Gastroesophageal sphincter (tissue), 4 donors: ENCODE measurements at regions not wholly inside any gene's neighbourhood (a gene's known extent, or its start where the extent isn't known, plus 50 kb on each side); places are given as distances from the start of the nearest gene placed in this dataset.

Experiments used
- ATAC-seq: fragments of 150-250 bp; one replicate; pipeline ENCODE4 v1.9.1; 2016; ENCODE audit warnings: mild to moderate bottlenecking, moderate library complexity
- H3K27ac ChIP-seq, 4 donors: fragments of 200-600 bp; sonication (generic) in 3 of 4; 1 replicate in 3 of 4; 2 replicates in 1 of 4; pipeline ENCODE4 v1.5.1; 2016 to 2019
- H3K27me3 ChIP-seq: fragments of 200-600 bp; sonication (generic); one replicate; pipeline ENCODE4 v1.5.1; 2019
- H3K36me3 ChIP-seq, 2 donors: fragments of 200-600 bp; sonication (generic); one replicate each; pipeline ENCODE4 v1.5.1; 2019; ENCODE audit warnings: control low read depth in 1 of 2
- H3K4me1 ChIP-seq, 3 donors: fragments of 200-600 bp; sonication (generic); 1 replicate in 2 of 3; 2 replicates in 1 of 3; pipeline ENCODE4 v1.5.1; 2016 to 2019; ENCODE audit warnings: control low read depth in 2 of 3
- H3K4me3 ChIP-seq, 2 donors: fragments of 200-600 bp; sonication (generic); one replicate each; pipeline ENCODE4 v1.5.1; 2019; ENCODE audit warnings: mild to moderate bottlenecking in 1 of 2, moderate library complexity in 1 of 2
- H3K9me3 ChIP-seq, 3 donors: fragments of 200-600 bp; sonication (generic); one replicate each; pipeline ENCODE4 v1.5.1; 2017 to 2019; ENCODE audit warnings: control low read depth in 2 of 3
- EP300 ChIP-seq: sonication (generic); formaldehyde crosslinking; IDR thresholded peaks from one replicate; pipeline ENCODE4 v1.6.1; 2017; ENCODE audit warnings: antibody characterized with exemption, mild to moderate bottlenecking
- POLR2A ChIP-seq, 2 donors: fragments of 450-650 bp; IDR thresholded peaks; one replicate each; pipeline ENCODE4 v1.6.1; 2017; ENCODE audit warnings: antibody characterized with exemption in 2 of 2, mild to moderate bottlenecking in 2 of 2, moderate library complexity in 1 of 2
- POLR2AphosphoS5 ChIP-seq: sonication (generic); formaldehyde crosslinking; IDR thresholded peaks from one replicate; pipeline ENCODE4 v1.6.1; 2017; ENCODE audit warnings: antibody characterized with exemption
- WGBS, 2 donors: methylation state at CpG; one replicate each; pipeline ENCODE4 v1.1.5; 2018; ENCODE audit warnings: low coverage in 1 of 2; 5-methylcytosine and 5-hydroxymethylcytosine counted together
- TF ChIP-seq, protein P1 (sequence below), 4 experiments: fragments of 200-600 bp in 2 of 4; fragments of 450-650 bp in 2 of 4; sonication (generic) in 1 of 4; IDR thresholded peaks; one replicate each; pipeline ENCODE4 v1.5.1; 2017 to 2019; ENCODE audit warnings: antibody characterized with exemption in 4 of 4, mild to moderate bottlenecking in 2 of 4, moderate library complexity in 2 of 4

DNA sequence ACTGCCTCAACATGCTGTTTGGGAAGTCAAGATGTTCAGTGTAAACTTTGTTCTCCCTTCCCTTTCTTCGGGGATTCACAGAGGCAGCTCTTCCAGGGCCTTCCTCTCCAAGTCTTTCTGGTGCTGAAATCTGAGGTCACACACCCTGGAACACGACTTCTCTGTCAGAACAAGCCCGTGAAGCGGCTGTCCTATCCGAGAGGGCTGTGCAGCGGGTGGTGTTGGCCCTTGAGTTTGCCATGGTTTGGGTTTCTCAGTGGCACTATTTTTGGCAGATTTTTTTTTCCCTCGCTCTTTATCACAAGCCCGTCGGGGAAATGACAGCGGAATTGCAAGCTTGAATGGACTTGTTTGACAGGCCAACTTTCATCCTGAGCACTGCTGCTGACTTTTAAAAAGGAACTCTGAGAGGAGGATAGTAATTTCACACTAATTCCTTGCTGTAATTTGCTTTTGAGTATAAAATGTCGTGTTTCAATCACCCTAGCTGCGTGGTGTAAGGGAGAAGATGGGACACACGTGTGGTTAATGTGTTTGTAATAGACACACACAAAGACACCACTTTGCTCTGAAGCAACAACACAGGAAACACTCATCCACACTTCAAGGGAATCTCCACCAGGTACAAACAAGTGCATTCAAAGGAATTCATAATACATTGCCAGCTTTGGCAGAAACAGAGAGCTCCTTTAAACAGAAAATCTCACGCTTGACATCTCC, 60.1 kb upstream of the TARBP1 start:
- TF ChIP-seq EP300 (no peak), POLR2AphosphoS5 (peak; percentile 30)
- peaks cover 40 to 100% (median 76%) of the 10 kb centered on the region in 3 donors for H3K4me1 ChIP-seq
- no peaks in the 10 kb centered on the region for H3K27me3 ChIP-seq
- WGBS, 2 donors, result 17 to 34% methylated on average over 1 to 14 of the region's 14 CpGs
- H3K27ac ChIP-seq, result peak overlapping the region; percentile 95 to 99 (median 96)
- no peak for ATAC-seq
- no peaks in the 10 kb centered on the region for H3K9me3 ChIP-seq
- H3K36me3 ChIP-seq, result no peaks in the 10 kb centered on the region
- H3K4me3 ChIP-seq, result no peak overlapping the region

DNA sequence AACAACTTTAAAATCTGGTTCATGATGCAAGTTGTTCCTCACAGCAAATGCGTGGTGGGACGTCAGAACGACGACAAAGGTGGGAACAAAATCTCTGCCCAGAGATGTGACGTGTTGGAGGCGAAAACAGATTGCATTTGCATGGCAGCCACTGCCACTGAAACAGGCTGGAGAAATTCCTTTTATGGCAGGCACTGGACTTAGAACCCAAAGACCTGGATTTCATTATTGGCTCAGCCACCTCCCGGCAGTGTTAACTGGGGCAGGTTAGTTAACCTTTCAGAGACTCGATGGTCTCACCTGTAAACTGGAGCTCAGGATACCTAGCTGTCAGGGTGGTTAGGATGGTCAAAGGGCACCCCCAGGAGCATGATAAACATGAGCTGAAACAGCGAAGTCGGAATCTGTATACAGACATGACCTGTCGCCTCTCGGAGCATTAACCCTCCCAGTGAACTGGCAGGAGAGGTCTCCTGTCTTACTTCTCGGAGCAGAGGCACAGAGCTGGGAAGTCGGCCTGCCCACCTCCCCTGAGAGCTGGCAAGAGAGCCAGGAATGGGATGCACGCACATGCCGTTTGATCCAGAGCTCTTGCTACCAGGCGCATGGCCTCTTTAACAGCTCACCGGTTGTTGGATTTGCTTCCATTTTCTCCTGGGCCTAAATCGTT, 59.2 kb upstream of the TARBP1 start:
- Histone ChIP-seq H3K4me1 (peaks cover 39 to 100% (median 76%) of the 10 kb centered on the region in 3 donors), H3K9me3 (no peaks in the 10 kb centered on the region), H3K27ac (peak overlapping the region; percentile 95 to 99 (median 96)), H3K4me3 (no peak overlapping the region), H3K27me3 (no peaks in the 10 kb centered on the region), H3K36me3 (no peaks in the 10 kb centered on the region)
- no peak for ATAC-seq
- WGBS, 2 donors, result 62 to 73% methylated on average over 12 to 14 of the region's 19 CpGs
- TF ChIP-seq EP300 (peak; percentile 77), POLR2A (IDR thresholded peaks at IDR 0.05) (no peak), POLR2AphosphoS5 (peak; percentile 65)
- TF ChIP-seq, protein P1, sequence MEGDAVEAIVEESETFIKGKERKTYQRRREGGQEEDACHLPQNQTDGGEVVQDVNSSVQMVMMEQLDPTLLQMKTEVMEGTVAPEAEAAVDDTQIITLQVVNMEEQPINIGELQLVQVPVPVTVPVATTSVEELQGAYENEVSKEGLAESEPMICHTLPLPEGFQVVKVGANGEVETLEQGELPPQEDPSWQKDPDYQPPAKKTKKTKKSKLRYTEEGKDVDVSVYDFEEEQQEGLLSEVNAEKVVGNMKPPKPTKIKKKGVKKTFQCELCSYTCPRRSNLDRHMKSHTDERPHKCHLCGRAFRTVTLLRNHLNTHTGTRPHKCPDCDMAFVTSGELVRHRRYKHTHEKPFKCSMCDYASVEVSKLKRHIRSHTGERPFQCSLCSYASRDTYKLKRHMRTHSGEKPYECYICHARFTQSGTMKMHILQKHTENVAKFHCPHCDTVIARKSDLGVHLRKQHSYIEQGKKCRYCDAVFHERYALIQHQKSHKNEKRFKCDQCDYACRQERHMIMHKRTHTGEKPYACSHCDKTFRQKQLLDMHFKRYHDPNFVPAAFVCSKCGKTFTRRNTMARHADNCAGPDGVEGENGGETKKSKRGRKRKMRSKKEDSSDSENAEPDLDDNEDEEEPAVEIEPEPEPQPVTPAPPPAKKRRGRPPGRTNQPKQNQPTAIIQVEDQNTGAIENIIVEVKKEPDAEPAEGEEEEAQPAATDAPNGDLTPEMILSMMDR (IDR thresholded peaks at IDR 0.05), result no peak

DNA sequence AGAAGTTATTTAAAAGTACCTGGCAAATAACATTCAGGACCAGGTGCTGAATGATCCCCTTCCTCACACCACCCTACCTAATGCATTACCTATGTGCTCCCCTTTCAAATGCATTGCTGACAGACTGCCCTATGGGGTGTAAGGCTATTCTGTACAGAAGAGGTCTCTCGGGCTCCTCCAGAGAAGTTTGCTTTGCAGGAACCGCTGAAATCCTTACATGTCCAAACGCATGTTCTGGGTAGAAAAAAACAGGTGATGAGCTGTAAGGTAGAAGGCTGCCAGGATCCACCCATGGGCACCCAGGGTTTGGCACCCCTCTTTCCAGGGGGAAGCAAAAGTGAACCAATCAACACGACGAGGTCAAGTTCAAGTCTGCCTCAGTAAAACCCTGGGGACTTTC, 58.3 kb upstream of the TARBP1 start:
- 68 to 80% methylated on average over 1 to 4 of the region's 5 CpGs for WGBS, 2 donors
- Histone ChIP-seq H3K4me1 (peaks cover 44 to 100% (median 79%) of the 10 kb centered on the region in 3 donors), H3K27me3 (no peaks in the 10 kb centered on the region), H3K9me3 (no peaks in the 10 kb centered on the region), H3K27ac (peak overlapping the region; percentile 95 to 99 (median 96)), H3K4me3 (no peak overlapping the region), H3K36me3 (no peaks in the 10 kb centered on the region)
- TF ChIP-seq POLR2A (IDR thresholded peaks at IDR 0.05), result no peak
- no peak for TF ChIP-seq POLR2AphosphoS5
- TF ChIP-seq, protein P1 (IDR thresholded peaks at IDR 0.05), result no peak
- TF ChIP-seq EP300, result no peak
- no peak for ATAC-seq

DNA sequence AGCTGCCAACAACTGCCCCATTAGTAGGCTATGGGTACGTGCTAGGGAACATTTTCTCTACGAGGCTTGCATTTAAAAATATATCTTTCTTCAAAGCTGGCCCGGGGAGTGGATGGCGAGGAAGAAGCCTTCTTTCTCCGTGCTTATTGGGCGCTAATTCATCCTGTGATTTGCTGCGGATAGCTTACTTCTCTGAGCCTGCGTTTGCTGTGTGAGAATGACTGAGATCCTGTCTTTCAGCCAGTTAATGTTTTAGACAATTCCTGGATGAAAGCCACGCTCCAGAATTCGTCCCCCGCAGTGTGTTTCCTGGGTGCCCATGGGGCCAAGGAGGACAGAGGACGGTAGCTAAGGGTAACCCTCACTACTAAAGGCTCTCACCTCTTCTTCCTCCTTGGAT, 57.8 kb upstream of the TARBP1 start:
- WGBS, 2 donors, result 0 to 28% methylated on average over 1 to 11 of the region's 12 CpGs
- Histone ChIP-seq H3K27ac (peak overlapping the region; percentile 95 to 99 (median 96)), H3K4me1 (peaks cover 47 to 100% (median 83%) of the 10 kb centered on the region in 3 donors), H3K27me3 (no peaks in the 10 kb centered on the region), H3K4me3 (no peak overlapping the region), H3K36me3 (no peaks in the 10 kb centered on the region), H3K9me3 (no peaks in the 10 kb centered on the region)
- no peak for TF ChIP-seq POLR2AphosphoS5
- TF ChIP-seq, protein P1 (IDR thresholded peaks at IDR 0.05), result no peak
- no peak for TF ChIP-seq EP300
- no peak for TF ChIP-seq POLR2A (IDR thresholded peaks at IDR 0.05)
- ATAC-seq, result no peak

DNA sequence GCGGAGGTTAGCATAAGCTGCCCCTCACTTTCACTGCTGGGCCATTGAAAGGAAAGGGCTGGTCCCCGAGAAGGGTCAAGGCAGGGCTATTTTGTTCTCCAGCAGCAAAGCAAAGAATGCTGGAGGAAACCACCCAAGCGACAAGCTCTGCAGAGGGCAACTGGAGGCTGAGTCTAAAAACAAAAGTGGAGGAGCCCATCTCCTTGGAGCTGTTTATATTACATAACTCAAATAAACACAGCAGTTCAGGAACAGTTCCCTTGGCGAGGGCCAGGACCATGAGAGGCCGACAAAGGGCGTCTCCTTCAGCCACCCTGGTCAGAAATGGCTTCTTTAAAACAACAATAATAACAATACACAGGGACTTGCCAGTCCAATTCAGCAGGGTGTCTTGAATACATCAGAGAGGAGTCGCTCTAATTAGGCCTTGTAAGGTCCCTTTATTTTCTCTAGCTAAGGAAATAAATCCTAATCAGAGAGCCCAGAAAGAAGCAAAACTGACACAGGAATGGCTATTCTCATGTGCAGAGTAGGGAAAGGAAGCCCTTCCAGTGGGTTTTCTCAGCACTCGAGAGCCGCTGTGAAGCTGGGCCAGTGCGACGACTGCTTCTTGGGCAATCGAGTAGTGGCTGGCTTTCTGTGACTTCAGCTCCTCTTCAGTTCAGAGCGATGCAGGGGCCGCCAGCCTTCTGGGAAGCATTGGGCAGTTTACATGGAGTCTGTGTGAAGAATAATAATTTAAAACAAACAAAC, 57.0 kb upstream of the TARBP1 start:
- H3K4me1 ChIP-seq, result peaks cover 48 to 100% (median 90%) of the 10 kb centered on the region in 3 donors
- ATAC-seq, result peak; percentile 33
- whole genome bisulfite sequencing, 2 donors, result 24 to 36% methylated on average over 9 of the region's 14 CpGs

More for the DNA sequence above, 57.0 kb upstream of the TARBP1 start:
- H3K9me3 ChIP-seq, result no peaks in the 10 kb centered on the region
- H3K27ac ChIP-seq, result peak overlapping the region; percentile 95 to 99 (median 96)
- no peak overlapping the region for H3K4me3 ChIP-seq
- TF ChIP-seq, protein P1 (IDR thresholded peaks at IDR 0.05), result peak in 1 of 4 experiments; percentile 11
- TF ChIP-seq EP300 (peak; percentile 66), POLR2AphosphoS5 (peak; percentile 89), POLR2A (IDR thresholded peaks at IDR 0.05) (peak in 1 of 2 donors; percentile 36)
- no peaks in the 10 kb centered on the region for H3K36me3 ChIP-seq
- no peaks in the 10 kb centered on the region for H3K27me3 ChIP-seq
